IgD-negative memory B cell (primary cell): ENCODE measurements at regions not wholly inside any gene's neighbourhood (a gene's known extent, or its start where the extent isn't known, plus 50 kb on each side); places are given as distances from the start of the nearest gene placed in this dataset.

Experiments used
- H3K27ac Mint-ChIP-seq, 3 donors: one replicate each; pipeline ENCODE4 v1.8.0; 2020 to 2022; ENCODE audit warnings: mild to moderate bottlenecking in 3 of 3, mixed read lengths in 3 of 3, moderate library complexity in 1 of 3
- H3K27me3 Mint-ChIP-seq: one replicate; pipeline ENCODE4 v1.8.0; 2021; ENCODE audit warnings: mixed read lengths
- H3K36me3 Mint-ChIP-seq: one replicate; pipeline ENCODE4 v1.8.0; 2020; ENCODE audit warnings: mild to moderate bottlenecking, mixed read lengths
- H3K4me1 Mint-ChIP-seq, 3 donors: one replicate each; pipeline ENCODE4 v1.8.0; 2020 to 2022; ENCODE audit warnings: mixed read lengths in 3 of 3, mild to moderate bottlenecking in 1 of 3
- H3K4me3 Mint-ChIP-seq, 4 donors: one replicate each; pipeline ENCODE4 v1.8.0; 2020 to 2022; ENCODE audit warnings: mild to moderate bottlenecking in 4 of 4, mixed read lengths in 4 of 4, moderate library complexity in 3 of 4
- H3K9me3 Mint-ChIP-seq, 3 donors: one replicate each; pipeline ENCODE4 v1.8.0; 2020 to 2021; ENCODE audit warnings: mixed read lengths in 3 of 3, mild to moderate bottlenecking in 1 of 3

DNA sequence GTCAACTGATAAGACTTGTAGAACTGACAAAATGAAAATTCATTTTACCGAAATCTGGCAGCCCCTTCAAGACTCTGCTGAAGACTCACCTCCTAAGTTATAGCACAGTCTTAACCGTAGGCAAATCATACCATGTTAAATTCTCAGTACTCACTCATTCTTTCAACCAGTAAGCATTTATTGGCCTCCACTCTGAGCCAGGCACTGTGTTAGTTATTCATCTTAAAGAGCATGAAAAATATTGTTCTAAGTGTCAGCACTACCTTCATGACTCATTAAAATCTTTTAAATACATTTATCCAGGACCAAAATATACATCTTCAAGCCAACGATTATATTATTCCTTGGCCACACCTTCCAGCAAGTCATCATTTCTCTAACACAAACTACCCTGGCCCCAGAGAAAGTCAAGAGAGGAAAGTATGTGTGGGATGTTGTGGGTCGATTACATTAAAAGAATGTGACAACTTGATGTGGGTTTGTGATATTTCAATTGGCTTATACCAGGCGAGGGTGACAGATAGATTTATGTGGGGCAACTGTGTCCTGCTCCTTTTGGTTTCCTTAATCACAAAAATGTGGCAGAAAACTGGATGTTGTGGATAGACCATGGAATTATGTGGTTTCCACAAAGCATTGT lies 55.0 kb downstream of the TMEM30B start:
- Mint-ChIP-seq H3K4me3 (no peak overlapping the region), H3K36me3 (no peaks in the 10 kb centered on the region), H3K27me3 (peaks cover 14% of the 10 kb centered on the region), H3K27ac (no peak overlapping the region), H3K4me1 (no peaks in the 10 kb centered on the region), H3K9me3 (no peaks in the 10 kb centered on the region)

DNA sequence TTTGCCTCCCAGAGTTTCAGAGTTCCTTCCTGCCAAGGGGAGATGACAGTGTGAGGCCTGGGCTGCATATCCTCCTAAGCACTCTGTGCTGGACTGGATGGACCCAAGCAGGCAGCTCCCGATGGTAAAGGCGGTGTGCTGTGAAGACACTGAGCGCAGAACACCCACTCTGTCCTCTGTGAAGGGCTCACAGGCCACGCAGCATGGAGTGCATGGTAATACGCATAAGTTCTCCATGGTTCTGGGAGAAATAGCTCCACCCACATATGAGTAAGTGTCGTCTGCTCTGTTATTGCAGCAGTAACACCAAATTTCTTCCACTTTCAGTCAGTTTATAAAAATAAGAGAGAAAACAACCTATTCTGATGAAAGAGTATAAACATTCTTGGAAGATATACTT lies 55.8 kb downstream of the TMEM30B start:
- Mint-ChIP-seq H3K4me3 (no peak overlapping the region), H3K36me3 (no peaks in the 10 kb centered on the region), H3K9me3 (no peaks in the 10 kb centered on the region), H3K4me1 (no peaks in the 10 kb centered on the region), H3K27ac (no peak overlapping the region), H3K27me3 (peaks cover 16% of the 10 kb centered on the region)

DNA sequence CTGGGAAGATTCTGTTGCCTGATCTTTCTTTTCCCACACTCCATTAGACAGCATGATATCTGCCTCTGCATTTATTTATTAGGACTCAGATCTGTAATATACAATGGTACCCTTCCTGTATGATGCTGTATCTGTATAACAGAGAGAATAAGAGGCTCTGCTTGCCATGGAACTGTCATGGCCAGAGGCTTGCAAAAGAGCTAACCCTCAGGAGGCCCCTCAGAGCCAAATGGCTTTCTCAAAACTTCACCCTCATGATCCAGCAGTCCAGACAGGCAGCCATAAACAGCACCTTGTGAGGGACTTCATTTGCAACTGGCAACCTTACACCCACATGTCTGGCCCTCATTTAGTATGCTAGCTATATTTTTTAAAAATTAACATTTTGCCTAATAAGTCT lies 57.6 kb downstream of the TMEM30B start:
- no peak overlapping the region for H3K4me3 Mint-ChIP-seq
- peaks cover 0 to 1% (median 0%) of the 10 kb centered on the region in 3 donors for H3K9me3 Mint-ChIP-seq
- no peaks in the 10 kb centered on the region for H3K4me1 Mint-ChIP-seq
- no peak overlapping the region for H3K27ac Mint-ChIP-seq
- H3K27me3 Mint-ChIP-seq = peaks cover 16% of the 10 kb centered on the region
- no peaks in the 10 kb centered on the region for H3K36me3 Mint-ChIP-seq

GRCh38 chr14:61222388-61222787 lies 58.8 kb downstream of the TMEM30B start:
- H3K4me1 Mint-ChIP-seq = no peaks in the 10 kb centered on the region
- no peaks in the 10 kb centered on the region for H3K36me3 Mint-ChIP-seq
- H3K27ac Mint-ChIP-seq = no peak overlapping the region
- peaks cover 0 to 1% (median 0%) of the 10 kb centered on the region in 3 donors for H3K9me3 Mint-ChIP-seq
- H3K4me3 Mint-ChIP-seq = no peak overlapping the region
- H3K27me3 Mint-ChIP-seq = peaks cover 16% of the 10 kb centered on the region

GRCh38 chr14:61221906-61222305 lies 59.2 kb downstream of the TMEM30B start:
- Mint-ChIP-seq H3K27me3 (peaks cover 16% of the 10 kb centered on the region), H3K27ac (no peak overlapping the region), H3K4me1 (no peaks in the 10 kb centered on the region)

GRCh38 chr14:61219673-61220072 lies 61.5 kb downstream of the TMEM30B start:
- H3K27me3 Mint-ChIP-seq = peaks cover 14% of the 10 kb centered on the region
- no peaks in the 10 kb centered on the region for H3K36me3 Mint-ChIP-seq
- H3K9me3 Mint-ChIP-seq = peaks cover 0 to 1% (median 0%) of the 10 kb centered on the region in 3 donors
- H3K27ac Mint-ChIP-seq = no peak overlapping the region
- H3K4me1 Mint-ChIP-seq = no peaks in the 10 kb centered on the region
- no peak overlapping the region for H3K4me3 Mint-ChIP-seq

More at GRCh38 chr14:61221906-61222305, 59.2 kb downstream of the TMEM30B start:
- Mint-ChIP-seq H3K4me3 (no peak overlapping the region), H3K9me3 (peaks cover 0 to 1% (median 0%) of the 10 kb centered on the region in 3 donors), H3K36me3 (no peaks in the 10 kb centered on the region)

DNA sequence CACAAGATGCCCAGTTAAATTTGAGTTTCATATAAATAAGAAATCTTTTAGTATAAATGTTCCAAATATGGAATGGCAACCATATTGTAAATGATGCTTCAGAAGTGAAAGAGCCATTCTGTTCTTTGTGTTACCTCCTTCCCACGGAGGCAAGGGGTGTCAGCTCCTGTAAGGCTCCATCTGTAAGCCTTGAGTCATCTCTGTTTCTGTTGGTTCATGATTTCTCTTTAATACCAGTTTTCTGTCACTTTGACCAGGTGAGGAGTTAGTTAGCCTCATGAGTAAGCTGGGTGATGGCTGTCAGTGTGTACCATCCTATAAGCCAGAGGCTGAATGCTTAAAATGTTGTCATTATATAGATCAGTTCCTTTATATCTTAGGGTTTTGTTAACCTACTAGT lies 61.9 kb downstream of the TMEM30B start:
- H3K27me3 Mint-ChIP-seq = peaks cover 14% of the 10 kb centered on the region

GRCh38 chr14:61218767-61219166 lies 62.4 kb downstream of the TMEM30B start:
- Mint-ChIP-seq H3K36me3 (no peaks in the 10 kb centered on the region), H3K4me3 (no peak overlapping the region), H3K27ac (no peak overlapping the region), H3K9me3 (peaks cover 0 to 1% (median 0%) of the 10 kb centered on the region in 3 donors), H3K4me1 (no peaks in the 10 kb centered on the region), H3K27me3 (peaks cover 16% of the 10 kb centered on the region)

More for the DNA sequence above, 61.9 kb downstream of the TMEM30B start:
- Mint-ChIP-seq H3K9me3 (peaks cover 0 to 1% (median 0%) of the 10 kb centered on the region in 3 donors), H3K36me3 (no peaks in the 10 kb centered on the region), H3K4me1 (no peaks in the 10 kb centered on the region), H3K4me3 (no peak overlapping the region), H3K27ac (no peak overlapping the region)

DNA sequence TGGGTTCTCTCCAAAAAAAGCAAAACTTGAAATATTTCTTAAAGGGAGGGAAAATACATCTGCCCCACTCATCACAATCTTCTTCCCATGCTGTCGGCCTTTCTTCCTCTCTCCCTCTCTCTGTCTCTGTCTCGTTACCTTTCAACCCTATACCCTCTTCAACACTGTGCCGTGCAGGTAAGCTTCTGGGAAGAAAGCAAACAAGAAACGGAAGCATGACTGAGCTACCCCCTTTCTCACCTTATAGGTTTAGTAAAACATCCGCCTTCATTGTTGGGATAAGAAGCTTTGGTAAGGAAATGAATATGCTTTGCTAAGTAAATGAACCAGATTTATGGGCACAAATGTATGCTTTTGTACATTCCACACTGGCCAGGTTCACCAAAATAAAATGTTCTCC lies 63.0 kb downstream of the TMEM30B start:
- peaks cover 0 to 1% (median 0%) of the 10 kb centered on the region in 3 donors for H3K9me3 Mint-ChIP-seq
- H3K4me3 Mint-ChIP-seq = no peak overlapping the region
- no peaks in the 10 kb centered on the region for H3K4me1 Mint-ChIP-seq
- H3K27me3 Mint-ChIP-seq = peaks cover 13% of the 10 kb centered on the region
- H3K36me3 Mint-ChIP-seq = no peaks in the 10 kb centered on the region
- H3K27ac Mint-ChIP-seq = no peak overlapping the region

DNA sequence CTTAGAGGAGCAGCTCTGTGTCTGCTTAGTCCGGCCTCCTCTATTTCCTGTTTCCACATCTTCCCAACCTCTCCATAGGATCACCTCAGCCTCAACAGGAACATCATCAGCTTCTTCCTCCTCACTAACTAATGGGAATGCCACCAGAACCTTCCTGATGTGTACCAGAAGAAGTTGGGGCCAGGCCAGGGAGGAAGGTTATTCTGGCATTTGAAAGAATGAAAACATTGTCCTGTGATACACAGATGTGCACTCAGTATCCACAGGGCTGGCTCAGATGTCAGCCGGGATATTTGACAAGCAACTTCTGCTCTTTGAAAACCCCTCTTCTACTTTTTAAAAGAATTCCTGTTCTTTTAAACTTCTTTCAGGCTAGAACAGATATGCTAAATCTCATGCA lies 63.6 kb downstream of the TMEM30B start:
- peaks cover 8% of the 10 kb centered on the region for H3K27me3 Mint-ChIP-seq
- H3K4me3 Mint-ChIP-seq = no peak overlapping the region
- H3K27ac Mint-ChIP-seq = no peak overlapping the region
- no peaks in the 10 kb centered on the region for H3K4me1 Mint-ChIP-seq
- peaks cover 0 to 1% (median 0%) of the 10 kb centered on the region in 3 donors for H3K9me3 Mint-ChIP-seq
- H3K36me3 Mint-ChIP-seq = no peaks in the 10 kb centered on the region

DNA sequence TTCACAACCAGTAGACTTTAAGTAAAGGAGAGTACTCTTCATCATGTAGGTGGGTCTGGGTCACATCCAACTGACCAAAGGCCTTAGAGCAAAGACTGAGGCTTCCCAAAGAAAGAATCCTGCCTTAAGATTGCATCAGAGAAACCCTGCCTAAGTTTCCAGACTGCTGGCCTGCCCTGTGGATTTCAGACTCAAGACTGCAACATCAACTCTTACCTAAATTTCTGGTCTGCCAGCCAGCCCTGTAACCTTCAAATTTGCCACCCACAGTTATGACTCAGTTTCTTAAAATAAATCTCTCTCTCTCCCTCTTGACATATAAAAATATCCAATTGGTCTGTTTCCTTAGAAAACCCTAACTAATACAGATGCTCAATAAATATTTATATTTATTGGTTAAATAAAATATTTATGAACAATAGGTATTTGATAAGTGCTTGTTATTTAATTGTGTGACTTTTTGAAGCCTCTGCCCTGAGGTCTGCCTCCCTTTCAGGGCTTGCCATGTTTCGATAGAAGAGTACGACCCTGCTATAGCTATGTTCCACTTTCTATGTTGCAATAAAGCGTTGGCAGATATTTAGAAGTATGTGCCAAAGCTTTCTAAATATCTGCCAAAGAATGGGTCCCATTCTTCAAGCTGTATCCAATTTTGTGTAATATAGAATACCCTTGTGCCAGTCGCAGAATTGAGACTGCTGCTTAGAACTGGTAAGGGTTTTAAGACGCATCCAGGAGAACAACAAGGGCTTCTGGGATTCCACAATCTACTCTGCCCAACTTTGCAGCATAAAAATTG lies 65.7 kb downstream of the TMEM30B start:
- H3K36me3 Mint-ChIP-seq = no peaks in the 10 kb centered on the region
- H3K4me1 Mint-ChIP-seq = peaks cover 0 to 3% (median 0%) of the 10 kb centered on the region in 3 donors
- no peak overlapping the region for H3K27ac Mint-ChIP-seq
- H3K4me3 Mint-ChIP-seq = no peak overlapping the region
- peaks cover 0 to 1% (median 0%) of the 10 kb centered on the region in 3 donors for H3K9me3 Mint-ChIP-seq
- peaks cover 7% of the 10 kb centered on the region for H3K27me3 Mint-ChIP-seq

DNA sequence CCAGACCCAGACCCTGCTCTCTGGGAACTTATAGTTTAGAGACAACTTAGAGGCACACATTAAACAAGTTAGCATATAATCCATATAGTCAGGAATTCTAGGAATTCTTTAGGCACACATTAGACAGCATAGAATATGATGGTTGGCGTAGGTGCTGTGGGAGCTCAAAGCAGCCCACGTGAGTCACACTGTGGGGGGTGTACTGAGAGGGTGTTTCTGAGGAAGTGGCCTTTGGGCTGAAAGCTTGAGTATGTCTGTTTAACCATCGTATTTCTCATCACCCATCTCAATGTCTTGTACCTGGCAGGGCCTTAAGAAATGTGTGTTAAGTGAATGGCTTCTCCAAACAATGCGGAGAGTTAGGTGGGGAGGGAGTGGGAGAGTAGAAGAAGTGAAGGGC lies 67.2 kb downstream of the TMEM30B start:
- Mint-ChIP-seq H3K4me3 (no peak overlapping the region), H3K27me3 (peaks cover 3% of the 10 kb centered on the region), H3K36me3 (no peaks in the 10 kb centered on the region), H3K9me3 (no peaks in the 10 kb centered on the region), H3K27ac (no peak overlapping the region), H3K4me1 (peaks cover 0 to 3% (median 0%) of the 10 kb centered on the region in 3 donors)

- no peaks in the 10 kb centered on the region for H3K9me3 Mint-ChIP-seq
- H3K4me3 Mint-ChIP-seq = no peak overlapping the region
- H3K27me3 Mint-ChIP-seq = peaks cover 3% of the 10 kb centered on the region
- H3K27ac Mint-ChIP-seq = no peak overlapping the region
- H3K4me1 Mint-ChIP-seq = peaks cover 0 to 3% (median 0%) of the 10 kb centered on the region in 3 donors
- H3K36me3 Mint-ChIP-seq = no peaks in the 10 kb centered on the region
Observed at GRCh38 chr14:61213191-61213621, 67.9 kb downstream of the TMEM30B start.

GRCh38 chr14:61212546-61212945 lies 68.6 kb downstream of the TMEM30B start:
- Mint-ChIP-seq H3K27me3 (peaks cover 3% of the 10 kb centered on the region), H3K27ac (no peak overlapping the region), H3K36me3 (no peaks in the 10 kb centered on the region), H3K4me3 (no peak overlapping the region), H3K9me3 (no peaks in the 10 kb centered on the region), H3K4me1 (peaks cover 0 to 3% (median 0%) of the 10 kb centered on the region in 3 donors)

- no peak overlapping the region for H3K27ac Mint-ChIP-seq
- no peak overlapping the region for H3K4me3 Mint-ChIP-seq
- H3K9me3 Mint-ChIP-seq = no peaks in the 10 kb centered on the region
- H3K36me3 Mint-ChIP-seq = no peaks in the 10 kb centered on the region
- H3K4me1 Mint-ChIP-seq = peaks cover 0 to 3% (median 0%) of the 10 kb centered on the region in 3 donors
- H3K27me3 Mint-ChIP-seq = peaks cover 3% of the 10 kb centered on the region
Observed at GRCh38 chr14:61211476-61212255, 69.5 kb downstream of the TMEM30B start.
